Ovary (tissue), 7 donors: ENCODE measurements at regions not wholly inside any gene's neighbourhood (a gene's known extent, or its start where the extent isn't known, plus 50 kb on each side); places are given as distances from the start of the nearest gene placed in this dataset.

Source experiments
- DNase-seq, 5 donors: peaks; one replicate each; pipeline ENCODE4 v3.0.0-alpha.2; 2019 to 2020
- H3K27ac ChIP-seq, 2 donors: fragments of 200-600 bp; one replicate each; pipeline versions ENCODE4 v1.5.1 to v1.8.0; 2019 to 2022
- H3K27me3 ChIP-seq: fragments of 200-600 bp; one replicate; pipeline ENCODE4 v1.8.0; 2022
- H3K36me3 ChIP-seq: fragments of 200-600 bp; sonication (generic); one replicate; pipeline ENCODE4 v1.5.1; 2019
- H3K4me1 ChIP-seq: one replicate; pipeline ENCODE4 v1.8.1; 2013; ENCODE audit warnings: mild to moderate bottlenecking, moderate library complexity; ENCODE audit not compliant: insufficient read depth
- H3K4me3 ChIP-seq: fragments of 200-600 bp; sonication (generic); one replicate; pipeline ENCODE4 v1.5.1; 2017
- H3K9me3 ChIP-seq, 2 donors: fragments of 200-600 bp in 1 of 2; sonication (generic) in 1 of 2; one replicate each; pipeline versions ENCODE4 v1.5.1 to v1.8.1; 2013 to 2019; ENCODE audit warnings: mild to moderate bottlenecking in 1 of 2, moderate library complexity in 1 of 2
- CTCF ChIP-seq, 3 donors: fragments of 450-650 bp in 2 of 3; fragments of 200-600 bp in 1 of 3; IDR thresholded peaks; one replicate each; pipeline versions ENCODE4 v1.5.1 to v1.8.0; 2016 to 2022; ENCODE audit warnings: antibody characterized with exemption in 3 of 3, mild to moderate bottlenecking in 1 of 3
- EP300 ChIP-seq: sonication (generic); formaldehyde crosslinking; IDR thresholded peaks from one replicate; pipeline ENCODE4 v1.6.1; 2017; ENCODE audit warnings: antibody characterized with exemption
- POLR2A ChIP-seq: fragments of 450-650 bp; IDR thresholded peaks from one replicate; pipeline ENCODE4 v1.6.1; 2017; ENCODE audit warnings: antibody characterized with exemption, mild to moderate bottlenecking, moderate library complexity
- WGBS, 3 donors: extraction: QIAGEN DNeasy Blood & Tissue Kit in 1 of 3; methylation state at CpG; one replicate each; pipeline versions ENCODE4 v1.1.5 to v1.1.7; 2013 to 2017; 5-methylcytosine and 5-hydroxymethylcytosine counted together
- intact Hi-C, 4 donors: fragments of 100-400 bp; cut with DNase I; formaldehyde crosslinking; loops; one replicate each; pipeline versions ENCODE4 v1.11.0 to v1.15.1; 2022 to 2023
- donor health status: DM: no; HTN: no; CAD: no; lungs with moderate emphysema.
- donor health status: DM: no; HTN: no; CAD: no.
- donor health status: Bipolar disorder and iron deficiency.
- donor health status: DM: no; HTN: no; CAD: no.
- donor health status: DM: yes; HTN: yes; CAD: no.

- Histone ChIP-seq H3K4me1 (no peaks in the 10 kb centered on the region), H3K36me3 (no peaks in the 10 kb centered on the region), H3K9me3 (no peaks in the 10 kb centered on the region), H3K27ac (no peak overlapping the region), H3K27me3 (no peaks in the 10 kb centered on the region), H3K4me3 (no peak overlapping the region)
- DNase-seq: no peak
- 63 to 82% (median 79%) methylated on average over 1 of the region's 1 CpG for WGBS, 3 donors
- no peak for TF ChIP-seq EP300
- no peak for TF ChIP-seq CTCF (IDR thresholded peaks at IDR 0.05)
- TF ChIP-seq POLR2A: no peak
- intact Hi-C loops: no loop called here
Observed at GRCh38 chr11:116086426-116086825, 582.2 kb upstream of the CADM1 start.

DNA sequence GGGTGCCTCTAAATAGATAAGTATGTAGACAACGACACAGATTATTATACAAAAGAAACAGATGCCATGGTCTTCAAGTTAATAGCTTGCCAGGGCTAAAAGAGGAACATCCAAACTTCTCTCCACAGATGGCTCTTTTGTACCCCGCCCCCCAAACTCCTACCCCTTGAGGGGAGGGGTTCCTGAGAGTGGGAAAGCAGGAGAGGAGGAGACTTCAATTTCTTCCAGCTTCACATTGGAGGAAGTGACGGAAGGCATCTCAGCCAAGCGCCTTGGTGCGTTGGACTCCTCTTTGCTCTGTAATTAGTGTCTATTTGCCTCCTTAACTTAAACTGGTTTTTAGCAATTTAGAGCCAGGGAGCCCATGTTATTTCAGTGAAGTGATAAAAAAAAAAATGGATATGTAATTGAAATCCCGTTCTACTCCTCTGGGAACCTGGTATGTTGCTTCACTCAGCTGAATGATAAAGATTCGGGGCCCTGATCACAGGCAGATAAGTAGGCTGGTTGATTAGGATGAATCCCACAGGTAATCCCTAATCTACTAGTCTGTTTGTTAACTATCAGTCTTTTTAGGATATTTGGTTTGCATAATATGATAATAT is 580.9 kb upstream of the CADM1 start:
- no peaks in the 10 kb centered on the region for H3K36me3 ChIP-seq
- 71 to 86% (median 77%) methylated on average over 7 of the region's 7 CpGs for WGBS, 3 donors

GRCh38 chr11:116084511-116084910 is 580.3 kb upstream of the CADM1 start:
- Histone ChIP-seq H3K27me3 (no peaks in the 10 kb centered on the region), H3K4me3 (no peak overlapping the region), H3K27ac (no peak overlapping the region), H3K9me3 (no peaks in the 10 kb centered on the region), H3K36me3 (no peaks in the 10 kb centered on the region), H3K4me1 (no peaks in the 10 kb centered on the region)
- DNase-seq: no peak
- TF ChIP-seq CTCF (IDR thresholded peaks at IDR 0.05) (no peak), EP300 (no peak), POLR2A (no peak)
- intact Hi-C loops: no loop called here
- 77 to 83% (median 83%) methylated on average over 6 of the region's 6 CpGs for WGBS, 3 donors

More for the DNA sequence above, 580.9 kb upstream of the CADM1 start:
- TF ChIP-seq CTCF (IDR thresholded peaks at IDR 0.05): no peak
- no peak for TF ChIP-seq POLR2A
- TF ChIP-seq EP300: no peak
- Histone ChIP-seq H3K4me3 (no peak overlapping the region), H3K4me1 (no peaks in the 10 kb centered on the region), H3K27ac (no peak overlapping the region), H3K27me3 (no peaks in the 10 kb centered on the region), H3K9me3 (no peaks in the 10 kb centered on the region)
- DNase-seq: no peak
- intact Hi-C loops: no loop called here

GRCh38 chr11:116082256-116082655 is 578.0 kb upstream of the CADM1 start:
- intact Hi-C loops: no loop called here
- TF ChIP-seq POLR2A (no peak), EP300 (no peak), CTCF (IDR thresholded peaks at IDR 0.05) (no peak)
- no peak overlapping the region for H3K4me3 ChIP-seq
- no peak for DNase-seq
- H3K4me1 ChIP-seq: no peaks in the 10 kb centered on the region
- no peaks in the 10 kb centered on the region for H3K36me3 ChIP-seq
- no peaks in the 10 kb centered on the region for H3K9me3 ChIP-seq
- H3K27ac ChIP-seq: no peak overlapping the region
- WGBS, 3 donors: 90 to 96% (median 91%) methylated on average over 5 of the region's 5 CpGs
- no peaks in the 10 kb centered on the region for H3K27me3 ChIP-seq
